Liver (tissue), 8 donors: ENCODE measurements at regions not wholly inside any gene's neighbourhood (a gene's known extent, or its start where the extent isn't known, plus 50 kb on each side); places are given as distances from the start of the nearest gene placed in this dataset.

Experiments used
- DNase-seq: peaks from one replicate; pipeline ENCODE4 v3.0.0-alpha.2; 2017; ENCODE audit warnings: low spot score
- H3K27ac ChIP-seq, 2 donors: one replicate each; pipeline ENCODE4 v1.7.0; 2013; ENCODE audit warnings: inconsistent platforms in 2 of 2, low read length in 2 of 2, control low read depth in 1 of 2, low read depth in 1 of 2, mild to moderate bottlenecking in 1 of 2
- H3K27me3 ChIP-seq, 4 donors: one replicate each; pipeline versions ENCODE4 v1.6.1 to v1.7.0; 2013; ENCODE audit warnings: low read length in 3 of 4, inconsistent platforms in 1 of 4, mild to moderate bottlenecking in 1 of 4, moderate library complexity in 1 of 4; ENCODE audit not compliant: control insufficient read depth in 4 of 4, insufficient read depth in 4 of 4
- H3K36me3 ChIP-seq, 4 donors: one replicate each; pipeline versions ENCODE4 v1.6.1 to v1.7.0; 2013; ENCODE audit warnings: low read length in 3 of 4, mild to moderate bottlenecking in 3 of 4, low read depth in 1 of 4, moderate library complexity in 1 of 4; ENCODE audit not compliant: control insufficient read depth in 4 of 4, insufficient read depth in 3 of 4
- H3K4me1 ChIP-seq, 4 donors: one replicate each; pipeline versions ENCODE4 v1.6.1 to v1.7.0; 2013; ENCODE audit warnings: low read length in 3 of 4, mild to moderate bottlenecking in 3 of 4, moderate library complexity in 1 of 4; ENCODE audit not compliant: control insufficient read depth in 4 of 4, insufficient read depth in 4 of 4
- H3K4me3 ChIP-seq, 3 donors: one replicate each; pipeline versions ENCODE4 v1.6.1 to v1.7.0; 2013; ENCODE audit warnings: low read length in 3 of 3, control low read depth in 1 of 3, low read depth in 1 of 3, mild to moderate bottlenecking in 1 of 3
- H3K9ac ChIP-seq, 2 donors: one replicate each; pipeline ENCODE4 v1.7.0; 2013; ENCODE audit warnings: low read length in 2 of 2, mild to moderate bottlenecking in 2 of 2, moderate library complexity in 2 of 2, control low read depth in 1 of 2, low read depth in 1 of 2
- H3K9me3 ChIP-seq, 4 donors: one replicate each; pipeline versions ENCODE4 v1.6.1 to v1.7.0; 2013; ENCODE audit warnings: low read length in 3 of 4; ENCODE audit not compliant: control insufficient read depth in 4 of 4
- ATF3 ChIP-seq: IDR thresholded peaks from 2 replicates; pipeline ENCODE4 v1.6.1; 2016; ENCODE audit warnings: antibody characterized with exemption
- CTCF ChIP-seq: fragments of 150-350 bp; IDR thresholded peaks from 2 replicates; pipeline ENCODE4 v1.5.1; 2017; ENCODE audit warnings: improper control_type of control experiment, low read depth, low read length; ENCODE audit not compliant: missing input control
- EGR1 ChIP-seq, 2 donors: IDR thresholded peaks; 2 replicates each; pipeline ENCODE4 v1.6.1; 2016 to 2018; ENCODE audit warnings: antibody characterized with exemption in 2 of 2, low read depth in 2 of 2
- FOXA1 ChIP-seq: IDR thresholded peaks from 2 replicates; pipeline ENCODE4 v1.6.1; 2016; ENCODE audit warnings: antibody characterized with exemption
- FOXA2 ChIP-seq: IDR thresholded peaks from 2 replicates; pipeline ENCODE4 v1.6.1; 2016; ENCODE audit warnings: antibody characterized with exemption
- GABPA ChIP-seq, 2 donors: IDR thresholded peaks in 1 of 2; conservative IDR thresholded peaks in 1 of 2; 2 replicates each; pipeline ENCODE4 v1.6.1; 2016; ENCODE audit warnings: antibody characterized with exemption in 2 of 2, mild to moderate bottlenecking in 1 of 2, moderate library complexity in 1 of 2
- HNF4A ChIP-seq, 2 donors: conservative IDR thresholded peaks; 2 replicates each; pipeline ENCODE4 v1.6.1; 2016; ENCODE audit warnings: antibody characterized with exemption in 2 of 2, mild to moderate bottlenecking in 2 of 2
- HNF4G ChIP-seq: IDR thresholded peaks from 2 replicates; pipeline ENCODE4 v1.6.1; 2016; ENCODE audit warnings: antibody characterized with exemption
- JUND ChIP-seq, 2 donors: IDR thresholded peaks; 2 replicates each; pipeline ENCODE4 v1.6.1; 2016; ENCODE audit warnings: antibody characterized with exemption in 2 of 2
- NR2F2 ChIP-seq: IDR thresholded peaks from 2 replicates; pipeline ENCODE4 v1.6.1; 2016; ENCODE audit warnings: antibody characterized with exemption
- RAD21 ChIP-seq, 2 donors: IDR thresholded peaks; 2 replicates each; pipeline ENCODE4 v1.6.1; 2016; ENCODE audit warnings: antibody characterized with exemption in 2 of 2, mild to moderate bottlenecking in 2 of 2
- REST ChIP-seq: IDR thresholded peaks from 2 replicates; pipeline ENCODE4 v1.6.1; 2016; ENCODE audit warnings: antibody characterized with exemption, mild to moderate bottlenecking
- RXRA ChIP-seq, 2 donors: IDR thresholded peaks; 2 replicates each; pipeline ENCODE4 v1.6.1; 2017 to 2018; ENCODE audit warnings: antibody characterized with exemption in 2 of 2, mild to moderate bottlenecking in 1 of 2
- SP1 ChIP-seq: IDR thresholded peaks from 2 replicates; pipeline ENCODE4 v1.6.1; 2018; ENCODE audit warnings: antibody characterized with exemption, mild to moderate bottlenecking
- TAF1 ChIP-seq: conservative IDR thresholded peaks from 2 replicates; pipeline ENCODE4 v1.6.1; 2016; ENCODE audit warnings: antibody characterized with exemption, mild to moderate bottlenecking
- YY1 ChIP-seq: IDR thresholded peaks from 2 replicates; pipeline ENCODE4 v1.6.1; 2016; ENCODE audit warnings: antibody characterized with exemption, mild to moderate bottlenecking
- ZBTB33 ChIP-seq: IDR thresholded peaks from 2 replicates; pipeline ENCODE4 v1.6.1; 2016; ENCODE audit warnings: antibody characterized with exemption
- WGBS: extraction: QIAGEN DNeasy Blood & Tissue Kit; methylation state at CpG from one replicate; pipeline ENCODE4 v1.1.7; 2013; 5-methylcytosine and 5-hydroxymethylcytosine counted together
- TF ChIP-seq, protein P1 (sequence below): IDR thresholded peaks from 2 replicates; pipeline ENCODE4 v1.6.1; 2016; ENCODE audit warnings: antibody characterized with exemption
- donor health status: healthy.
- donor health status: healthy.
- donor health status: healthy.
- donor health status: healthy.
- donor health status: healthy.

GRCh38 chr3:159380891-159381290 is 579.0 kb downstream of the MFSD1 start:
- no peaks in the 10 kb centered on the region for H3K9me3 ChIP-seq
- no peaks in the 10 kb centered on the region for H3K27me3 ChIP-seq
- no peak overlapping the region for H3K4me3 ChIP-seq
- H3K27ac ChIP-seq, result no peak overlapping the region
- no peak overlapping the region for H3K9ac ChIP-seq
- no peak for DNase-seq
- TF ChIP-seq TAF1, result no peak
- no peak for TF ChIP-seq ATF3
- TF ChIP-seq CTCF, result no peak
- no peak for TF ChIP-seq RXRA (IDR thresholded peaks at IDR 0.05)
- TF ChIP-seq, protein P1, sequence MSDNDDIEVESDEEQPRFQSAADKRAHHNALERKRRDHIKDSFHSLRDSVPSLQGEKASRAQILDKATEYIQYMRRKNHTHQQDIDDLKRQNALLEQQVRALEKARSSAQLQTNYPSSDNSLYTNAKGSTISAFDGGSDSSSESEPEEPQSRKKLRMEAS, result no peak
- no peak for TF ChIP-seq YY1
- no peak for TF ChIP-seq FOXA2
- TF ChIP-seq REST, result no peak
- TF ChIP-seq EGR1 (IDR thresholded peaks at IDR 0.05; ENCODE audit: low read depth in 2 of 2), result no peak
- no peak for TF ChIP-seq FOXA1
- TF ChIP-seq RAD21 (IDR thresholded peaks at IDR 0.05), result no peak
- TF ChIP-seq GABPA (IDR thresholded peaks at IDR 0.05 in 1 of 2, conservative IDR thresholded peaks at IDR 0.05 in 1 of 2), result no peak
- no peak for TF ChIP-seq HNF4G
- TF ChIP-seq SP1, result no peak
- no peak for TF ChIP-seq ZBTB33
- no peak for TF ChIP-seq HNF4A (conservative IDR thresholded peaks at IDR 0.05)
- TF ChIP-seq NR2F2, result no peak
- TF ChIP-seq JUND (IDR thresholded peaks at IDR 0.05), result no peak
- WGBS, result 74% methylated on average over 4 of the region's 4 CpGs
- H3K4me1 ChIP-seq, result no peaks in the 10 kb centered on the region
- no peaks in the 10 kb centered on the region for H3K36me3 ChIP-seq
